ENCODE measurements at regions not wholly inside any gene's neighbourhood (a gene's known extent, or its start where the extent isn't known, plus 50 kb on each side); places are given as distances from the start of the nearest gene placed in this dataset.
"Not testable (repeated sequence)": the region's sequence is repeated elsewhere in the genome, so short reads cannot be mapped to it uniquely, and the experiment has no call there.

GRCh38 chr10:32189400-32190084 lies 133.3 kb upstream of the KIF5B start:
- no peaks in the 10 kb centered on the region for H3K4me1 ChIP-seq (ENCODE audit: insufficient read depth, low read length)
- no peak overlapping the region for H3K4me3 ChIP-seq (ENCODE audit: low read length)
- H3K36me3 ChIP-seq (ENCODE audit: insufficient read depth, low read depth, low read length): no peaks in the 10 kb centered on the region
- no peaks in the 10 kb centered on the region for H3K9me3 ChIP-seq (ENCODE audit: insufficient read depth, low read depth, low read length)
- no peaks in the 10 kb centered on the region for H3K27me3 ChIP-seq (ENCODE audit: insufficient read depth, low read length)
- no peak overlapping the region for H3K9ac ChIP-seq (ENCODE audit: low read depth, low read length)
- H3K27ac ChIP-seq (ENCODE audit: low read length): no peak overlapping the region

- not testable (repeated sequence) for H3K9me3 ChIP-seq (ENCODE audit: insufficient read depth, low read depth, low read length); H3K36me3 ChIP-seq (ENCODE audit: insufficient read depth, low read depth, low read length); H3K27ac ChIP-seq (ENCODE audit: low read length); H3K4me3 ChIP-seq (ENCODE audit: low read length); H3K4me1 ChIP-seq (ENCODE audit: insufficient read depth, low read length); H3K27me3 ChIP-seq (ENCODE audit: insufficient read depth, low read length); H3K9ac ChIP-seq (ENCODE audit: low read depth, low read length)
Measured at GRCh38 chr10:32188601-32189000, 132.4 kb upstream of the KIF5B start.

DNA sequence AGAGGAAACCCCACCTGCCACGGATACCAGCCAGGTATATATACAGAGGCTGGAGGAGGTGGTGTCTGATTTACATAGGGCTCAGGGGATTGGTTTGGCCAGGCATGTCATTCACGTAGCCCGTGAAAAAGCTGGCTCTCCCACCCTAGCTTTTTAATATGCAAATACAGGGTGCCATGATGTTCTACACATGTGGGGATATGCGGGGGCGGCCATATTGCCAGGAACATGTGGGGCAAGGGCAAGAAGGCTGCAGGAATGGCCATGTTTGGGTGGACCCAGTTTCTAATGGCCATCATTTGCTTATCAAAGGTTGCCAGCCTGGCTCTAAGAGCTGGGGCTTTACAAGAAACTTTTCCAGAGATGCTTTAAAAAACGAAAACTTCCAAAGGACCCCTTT lies 131.5 kb upstream of the KIF5B start:
- Histone ChIP-seq H3K27ac (ENCODE audit: low read length) (no peak overlapping the region), H3K9me3 (ENCODE audit: insufficient read depth, low read depth, low read length) (no peaks in the 10 kb centered on the region), H3K36me3 (ENCODE audit: insufficient read depth, low read depth, low read length) (no peaks in the 10 kb centered on the region), H3K4me3 (ENCODE audit: low read length) (no peak overlapping the region), H3K9ac (ENCODE audit: low read depth, low read length) (no peak overlapping the region), H3K27me3 (ENCODE audit: insufficient read depth, low read length) (no peaks in the 10 kb centered on the region), H3K4me1 (ENCODE audit: insufficient read depth, low read length) (no peaks in the 10 kb centered on the region)

DNA sequence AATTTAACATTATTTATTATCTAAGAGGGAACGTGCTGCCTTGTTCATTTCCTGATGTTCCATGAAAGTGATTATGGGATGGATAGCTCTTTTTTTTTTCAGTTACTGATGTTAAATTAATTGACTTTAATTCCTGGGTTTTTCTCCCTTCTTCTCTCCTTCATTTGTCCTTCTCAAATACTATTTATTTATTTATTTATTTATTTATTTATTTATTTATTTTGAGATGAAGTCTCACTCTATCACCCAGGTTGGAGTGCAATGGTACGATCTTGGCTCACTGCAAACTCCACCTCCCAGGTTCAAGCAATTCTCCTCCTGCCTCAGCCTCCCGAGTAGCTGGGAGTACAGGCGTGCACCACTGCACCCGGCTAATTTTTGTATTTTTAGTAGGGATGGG lies 127.4 kb upstream of the KIF5B start:
- not testable (repeated sequence) for H3K4me1 ChIP-seq (ENCODE audit: insufficient read depth, low read length); H3K27ac ChIP-seq (ENCODE audit: low read length); H3K9ac ChIP-seq (ENCODE audit: low read depth, low read length); H3K9me3 ChIP-seq (ENCODE audit: insufficient read depth, low read depth, low read length); H3K27me3 ChIP-seq (ENCODE audit: insufficient read depth, low read length); H3K36me3 ChIP-seq (ENCODE audit: insufficient read depth, low read depth, low read length); H3K4me3 ChIP-seq (ENCODE audit: low read length)

DNA sequence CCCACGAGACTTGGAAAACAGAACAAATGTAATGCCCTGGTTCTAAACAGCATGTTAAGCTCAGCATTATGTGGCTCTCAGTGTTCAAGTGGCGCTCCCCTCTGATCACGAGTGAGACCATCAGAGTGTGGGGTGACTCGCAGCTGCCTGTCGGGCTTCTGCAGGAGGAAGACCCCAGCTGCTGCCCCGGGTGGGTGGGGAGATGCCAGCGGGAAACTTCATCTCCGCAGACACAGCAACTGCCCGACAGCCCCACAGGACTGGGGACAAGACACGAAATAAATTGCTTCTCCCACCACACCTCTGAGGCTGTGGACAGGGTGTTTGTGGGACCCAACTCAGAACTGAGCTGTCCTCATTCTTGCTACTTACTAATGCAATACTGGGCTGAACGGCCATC lies 126.3 kb upstream of the KIF5B start:
- Histone ChIP-seq H3K9ac (ENCODE audit: low read depth, low read length) (no peak overlapping the region), H3K36me3 (ENCODE audit: insufficient read depth, low read depth, low read length) (no peaks in the 10 kb centered on the region), H3K27ac (ENCODE audit: low read length) (no peak overlapping the region)

GRCh38 chr10:32180390-32181280 lies 124.4 kb upstream of the KIF5B start:
- no peak overlapping the region for H3K4me3 ChIP-seq (ENCODE audit: low read length)

More for the DNA sequence above, 126.3 kb upstream of the KIF5B start:
- Histone ChIP-seq H3K4me1 (ENCODE audit: insufficient read depth, low read length) (no peaks in the 10 kb centered on the region), H3K4me3 (ENCODE audit: low read length) (no peak overlapping the region), H3K27me3 (ENCODE audit: insufficient read depth, low read length) (no peaks in the 10 kb centered on the region), H3K9me3 (ENCODE audit: insufficient read depth, low read depth, low read length) (no peaks in the 10 kb centered on the region)

GRCh38 chr10:32179836-32180235 lies 123.6 kb upstream of the KIF5B start:
- Histone ChIP-seq H3K9me3 (ENCODE audit: insufficient read depth, low read depth, low read length) (no peaks in the 10 kb centered on the region), H3K36me3 (ENCODE audit: insufficient read depth, low read depth, low read length) (no peaks in the 10 kb centered on the region), H3K4me1 (ENCODE audit: insufficient read depth, low read length) (no peaks in the 10 kb centered on the region), H3K27ac (ENCODE audit: low read length) (no peak overlapping the region), H3K27me3 (ENCODE audit: insufficient read depth, low read length) (no peaks in the 10 kb centered on the region), H3K4me3 (ENCODE audit: low read length) (no peak overlapping the region), H3K9ac (ENCODE audit: low read depth, low read length) (no peak overlapping the region)

More at GRCh38 chr10:32180390-32181280, 124.4 kb upstream of the KIF5B start:
- Histone ChIP-seq H3K9me3 (ENCODE audit: insufficient read depth, low read depth, low read length) (no peaks in the 10 kb centered on the region), H3K27me3 (ENCODE audit: insufficient read depth, low read length) (no peaks in the 10 kb centered on the region), H3K4me1 (ENCODE audit: insufficient read depth, low read length) (no peaks in the 10 kb centered on the region), H3K27ac (ENCODE audit: low read length) (no peak overlapping the region), H3K36me3 (ENCODE audit: insufficient read depth, low read depth, low read length) (no peaks in the 10 kb centered on the region), H3K9ac (ENCODE audit: low read depth, low read length) (no peak overlapping the region)

GRCh38 chr10:32177594-32177993 lies 121.4 kb upstream of the KIF5B start:
- not testable (repeated sequence) for H3K36me3 ChIP-seq (ENCODE audit: insufficient read depth, low read depth, low read length); H3K27ac ChIP-seq (ENCODE audit: low read length); H3K4me1 ChIP-seq (ENCODE audit: insufficient read depth, low read length); H3K27me3 ChIP-seq (ENCODE audit: insufficient read depth, low read length); H3K9me3 ChIP-seq (ENCODE audit: insufficient read depth, low read depth, low read length); H3K9ac ChIP-seq (ENCODE audit: low read depth, low read length); H3K4me3 ChIP-seq (ENCODE audit: low read length)

- H3K4me3 ChIP-seq (ENCODE audit: low read length): no peak overlapping the region
- H3K4me1 ChIP-seq (ENCODE audit: insufficient read depth, low read length): no peaks in the 10 kb centered on the region
- no peak overlapping the region for H3K9ac ChIP-seq (ENCODE audit: low read depth, low read length)
- no peaks in the 10 kb centered on the region for H3K27me3 ChIP-seq (ENCODE audit: insufficient read depth, low read length)
- H3K27ac ChIP-seq (ENCODE audit: low read length): no peak overlapping the region
- no peaks in the 10 kb centered on the region for H3K9me3 ChIP-seq (ENCODE audit: insufficient read depth, low read depth, low read length)
- no peaks in the 10 kb centered on the region for H3K36me3 ChIP-seq (ENCODE audit: insufficient read depth, low read depth, low read length)
Measured at GRCh38 chr10:32175629-32176028, 119.4 kb upstream of the KIF5B start.

GRCh38 chr10:32174349-32174893 lies 118.2 kb upstream of the KIF5B start:
- Histone ChIP-seq H3K4me1 (ENCODE audit: insufficient read depth, low read length) (no peaks in the 10 kb centered on the region), H3K36me3 (ENCODE audit: insufficient read depth, low read depth, low read length) (no peaks in the 10 kb centered on the region), H3K27me3 (ENCODE audit: insufficient read depth, low read length) (no peaks in the 10 kb centered on the region), H3K9me3 (ENCODE audit: insufficient read depth, low read depth, low read length) (no peaks in the 10 kb centered on the region), H3K27ac (ENCODE audit: low read length) (no peak overlapping the region), H3K9ac (ENCODE audit: low read depth, low read length) (no peak overlapping the region), H3K4me3 (ENCODE audit: low read length) (no peak overlapping the region)

GRCh38 chr10:32171204-32171603 lies 115.0 kb upstream of the KIF5B start:
- no peak overlapping the region for H3K27ac ChIP-seq (ENCODE audit: low read length)
- no peaks in the 10 kb centered on the region for H3K9me3 ChIP-seq (ENCODE audit: insufficient read depth, low read depth, low read length)
- H3K27me3 ChIP-seq (ENCODE audit: insufficient read depth, low read length): no peaks in the 10 kb centered on the region
- H3K4me1 ChIP-seq (ENCODE audit: insufficient read depth, low read length): no peaks in the 10 kb centered on the region
- H3K9ac ChIP-seq (ENCODE audit: low read depth, low read length): no peak overlapping the region
- H3K4me3 ChIP-seq (ENCODE audit: low read length): no peak overlapping the region
- H3K36me3 ChIP-seq (ENCODE audit: insufficient read depth, low read depth, low read length): no peaks in the 10 kb centered on the region

DNA sequence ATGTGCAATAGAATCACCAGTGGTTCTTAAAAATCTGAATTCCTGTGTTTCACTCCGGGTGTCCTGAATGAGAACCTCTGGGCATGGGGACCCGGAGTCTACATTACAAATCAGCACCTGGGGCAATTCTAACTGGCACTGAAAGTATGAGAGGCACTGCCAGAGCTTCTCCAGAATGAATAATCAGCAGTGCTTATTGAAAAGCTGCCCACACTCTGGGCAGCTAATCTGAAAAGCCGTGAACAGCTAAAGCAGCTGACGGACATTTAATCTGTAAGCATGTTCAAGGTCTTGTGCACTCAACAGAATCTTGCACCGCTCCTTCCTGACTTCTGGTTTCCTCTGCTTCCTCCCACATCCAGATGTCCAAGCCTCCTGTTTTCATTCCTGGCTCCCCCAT lies 113.3 kb upstream of the KIF5B start:
- Histone ChIP-seq H3K4me3 (ENCODE audit: low read length) (no peak overlapping the region), H3K27ac (ENCODE audit: low read length) (no peak overlapping the region), H3K9ac (ENCODE audit: low read depth, low read length) (no peak overlapping the region), H3K9me3 (ENCODE audit: insufficient read depth, low read depth, low read length) (no peaks in the 10 kb centered on the region), H3K27me3 (ENCODE audit: insufficient read depth, low read length) (no peaks in the 10 kb centered on the region), H3K36me3 (ENCODE audit: insufficient read depth, low read depth, low read length) (no peaks in the 10 kb centered on the region), H3K4me1 (ENCODE audit: insufficient read depth, low read length) (no peaks in the 10 kb centered on the region)

All from iPS-20b (cell line).